Hippocampal formation (tissue), 2 donors: ENCODE measurements at regions not wholly inside any gene's neighbourhood (a gene's known extent, or its start where the extent isn't known, plus 50 kb on each side); places are given as distances from the start of the nearest gene placed in this dataset.

Source experiments
- DNase-seq, 2 donors: peaks; one replicate each; lab custom pipeline; 2025; lab: John Stamatoyannopoulos, UW

GRCh38 chr2:177021706-177022343, 190.8 kb upstream of the HNRNPA3 start:
- DNase-seq, result no peak

GRCh38 chr2:177024765-177025164, 187.8 kb upstream of the HNRNPA3 start:
- no peak for DNase-seq

GRCh38 chr2:177026253-177026652, 186.3 kb upstream of the HNRNPA3 start:
- DNase-seq, result no peak

GRCh38 chr2:177026956-177027355, 185.6 kb upstream of the HNRNPA3 start:
- DNase-seq, result no peak

GRCh38 chr2:177028296-177028695, 184.3 kb upstream of the HNRNPA3 start:
- DNase-seq, result no peak

- DNase-seq, result no peak
Measured at GRCh38 chr2:177029075-177029474, 183.5 kb upstream of the HNRNPA3 start.

GRCh38 chr2:177029501-177029900, 183.1 kb upstream of the HNRNPA3 start:
- no peak for DNase-seq

GRCh38 chr2:177029901-177030300, 182.7 kb upstream of the HNRNPA3 start:
- no peak for DNase-seq

GRCh38 chr2:177030451-177031105, 182.0 kb upstream of the HNRNPA3 start:
- DNase-seq, result peak; percentile 9 to 71

- DNase-seq, result no peak
Measured at GRCh38 chr2:177031438-177032180, 181.0 kb upstream of the HNRNPA3 start.

GRCh38 chr2:177036747-177037146, 175.8 kb upstream of the HNRNPA3 start:
- no peak for DNase-seq

GRCh38 chr2:177037569-177037968, 175.0 kb upstream of the HNRNPA3 start:
- no peak for DNase-seq

- no peak for DNase-seq
Measured at GRCh38 chr2:177038787-177039484, 173.7 kb upstream of the HNRNPA3 start.

GRCh38 chr2:177042311-177042710, 170.3 kb upstream of the HNRNPA3 start:
- DNase-seq, result no peak

- no peak for DNase-seq
Measured at GRCh38 chr2:177044671-177045070, 167.9 kb upstream of the HNRNPA3 start.

GRCh38 chr2:177048981-177049380, 163.6 kb upstream of the HNRNPA3 start:
- DNase-seq, result no peak

- no peak for DNase-seq
Measured at GRCh38 chr2:177051278-177051677, 161.3 kb upstream of the HNRNPA3 start.

GRCh38 chr2:177052471-177052870, 160.1 kb upstream of the HNRNPA3 start:
- DNase-seq, result no peak

GRCh38 chr2:177053038-177053437, 159.6 kb upstream of the HNRNPA3 start:
- no peak for DNase-seq

- no peak for DNase-seq
Measured at GRCh38 chr2:177053716-177054115, 158.9 kb upstream of the HNRNPA3 start.

GRCh38 chr2:177056481-177056929, 156.1 kb upstream of the HNRNPA3 start:
- DNase-seq, result no peak

GRCh38 chr2:177058747-177059146, 153.8 kb upstream of the HNRNPA3 start:
- no peak for DNase-seq
